HG02870 (cell line): ENCODE measurements at regions not wholly inside any gene's neighbourhood (a gene's known extent, or its start where the extent isn't known, plus 50 kb on each side); places are given as distances from the start of the nearest gene placed in this dataset.

Experiments
- ATAC-seq: cut with Tn5 transposase; IDR thresholded peaks from one replicate; pipeline ENCODE4 v1.9.1; 2021; ENCODE audit warnings: mild to moderate bottlenecking, moderate library complexity; ENCODE audit not compliant: unreplicated experiment

DNA sequence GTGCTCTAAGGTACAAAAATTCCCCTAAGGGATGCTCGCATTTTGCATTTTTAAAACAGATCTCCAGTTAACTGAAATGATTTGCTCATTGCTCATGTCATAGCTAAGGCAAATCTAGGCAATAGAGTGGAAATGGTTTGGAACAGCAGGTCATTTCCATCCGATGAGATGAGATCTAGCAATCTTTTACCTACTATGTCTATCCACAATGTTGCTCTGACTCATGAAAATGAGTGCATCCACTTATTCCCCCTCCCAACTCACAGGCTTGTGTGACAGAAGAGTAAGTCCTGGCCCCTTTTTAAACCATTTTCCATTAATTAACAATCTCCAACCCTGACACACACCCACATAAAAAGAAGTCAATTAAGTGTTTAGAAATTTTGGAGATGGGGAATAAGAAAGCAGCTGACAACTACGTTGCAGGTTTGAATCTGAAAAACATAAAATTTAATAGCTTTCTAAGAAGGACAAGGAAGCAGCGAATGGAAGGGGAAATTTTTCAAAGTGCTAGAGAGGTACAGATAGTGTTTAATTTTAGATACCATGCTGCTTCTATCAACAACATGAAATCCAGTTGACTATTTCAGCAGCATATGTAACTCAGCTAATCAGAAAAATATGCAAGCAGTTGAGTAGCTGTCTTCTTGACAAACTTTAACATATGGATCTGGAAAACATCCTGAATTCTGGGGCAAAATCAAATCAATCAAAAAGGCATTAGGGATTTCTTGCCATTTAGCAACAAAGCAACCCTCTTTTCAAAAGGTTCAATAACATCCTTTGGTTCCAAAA, 112.0 kb downstream of the TMCO5A start:
- ATAC-seq = no peak

DNA sequence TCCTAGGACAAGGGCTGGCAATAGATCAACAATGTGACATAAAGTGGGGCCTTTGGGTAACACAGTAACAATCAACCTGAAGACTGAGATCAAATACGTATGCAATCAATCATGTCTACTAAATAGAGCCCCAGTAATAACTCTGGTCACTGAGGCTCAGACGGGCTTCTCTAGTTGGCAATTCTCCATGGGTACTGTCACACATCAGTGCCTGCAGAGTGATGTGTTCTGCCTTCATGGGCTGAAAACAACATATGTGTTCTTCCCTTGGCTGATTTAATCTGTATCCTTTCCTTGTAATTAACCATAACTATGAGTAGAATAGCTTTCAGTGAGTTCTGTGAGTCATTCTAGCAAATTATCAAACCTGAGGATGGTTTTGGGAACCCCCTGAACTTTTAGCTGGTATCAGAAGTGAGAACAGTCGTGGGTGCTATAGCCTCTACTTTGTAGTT, 113.6 kb downstream of the TMCO5A start:
- peak; percentile 77 for ATAC-seq

DNA sequence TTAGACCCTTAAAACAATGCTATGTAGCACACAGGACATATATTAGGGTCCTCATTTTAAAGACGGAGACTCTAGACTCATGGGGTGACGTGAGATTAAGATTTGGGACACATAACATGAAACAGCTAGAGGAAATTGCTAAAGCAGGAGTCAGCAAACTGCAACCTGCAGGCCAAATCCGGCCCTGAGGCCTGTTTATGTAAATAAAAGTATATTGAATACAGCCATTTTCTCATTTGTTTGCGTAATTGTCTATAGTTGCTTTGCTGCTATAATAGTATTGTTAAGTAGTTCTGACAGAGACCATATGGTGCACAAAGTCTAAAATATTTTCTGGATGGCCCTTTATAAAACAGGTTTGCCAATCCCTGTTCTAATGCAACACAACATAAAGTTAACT, 115.5 kb downstream of the TMCO5A start:
- no peak for ATAC-seq

DNA sequence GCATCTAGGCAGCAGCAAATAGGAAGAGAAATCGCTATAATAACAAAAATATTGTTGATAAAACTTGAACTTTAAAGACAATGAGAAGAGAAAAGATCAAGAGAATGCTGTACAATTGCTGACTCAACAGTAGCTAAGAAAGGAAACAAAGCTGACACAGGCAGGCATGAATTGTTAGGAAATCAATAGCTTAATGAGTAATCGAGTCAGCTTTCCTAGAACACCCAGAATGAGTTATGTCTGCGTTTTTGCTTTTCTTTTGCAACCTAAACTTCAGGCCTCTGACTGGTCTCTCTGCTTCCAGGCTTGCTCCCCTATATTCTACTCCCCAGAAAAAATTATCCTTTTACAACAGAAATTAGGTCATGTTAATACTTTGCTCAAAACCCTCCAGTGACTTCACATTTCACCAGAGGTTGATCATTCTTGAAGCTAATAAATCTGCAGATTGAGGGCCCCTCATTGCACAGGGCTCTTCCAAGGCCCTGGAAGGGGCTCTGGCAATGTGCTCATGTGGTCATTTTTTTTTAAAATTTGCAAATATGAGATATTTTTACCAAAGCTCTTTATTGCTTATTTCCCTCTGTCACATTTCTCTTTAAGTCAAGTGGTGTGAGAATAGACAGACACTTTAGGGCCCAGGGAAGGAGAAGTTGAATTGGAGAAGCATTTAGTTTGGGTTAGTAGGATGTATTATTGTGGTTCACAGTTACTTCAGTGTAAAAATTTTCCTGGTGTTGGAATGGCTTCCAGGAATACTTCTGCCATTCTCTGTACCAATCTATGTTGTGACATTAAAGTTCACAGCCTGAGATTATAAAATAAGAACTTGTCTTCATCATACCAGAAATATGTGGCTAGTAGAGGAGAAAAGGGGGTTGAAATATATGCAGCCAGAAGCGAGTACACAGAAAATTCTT, 116.3 kb downstream of the TMCO5A start:
- ATAC-seq = no peak

DNA sequence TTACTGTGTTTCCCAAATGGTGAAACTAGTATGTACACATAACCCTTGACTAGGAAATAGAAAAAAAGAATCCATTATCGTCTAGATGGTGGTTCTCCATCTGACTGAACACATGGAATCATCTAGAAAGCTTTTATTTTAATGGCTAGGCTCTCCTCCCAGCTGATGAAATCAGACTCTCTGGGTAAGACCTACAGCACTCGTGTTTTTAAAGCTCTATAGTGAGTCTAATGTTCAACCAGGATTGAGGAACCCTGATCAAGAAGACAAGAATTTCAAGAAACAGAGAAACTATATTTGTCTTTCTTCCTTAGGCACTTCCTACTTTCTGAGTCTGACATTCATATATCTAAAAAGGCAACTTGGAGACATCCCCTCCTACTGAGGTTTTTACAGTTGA, 118.8 kb downstream of the TMCO5A start:
- ATAC-seq = no peak

DNA sequence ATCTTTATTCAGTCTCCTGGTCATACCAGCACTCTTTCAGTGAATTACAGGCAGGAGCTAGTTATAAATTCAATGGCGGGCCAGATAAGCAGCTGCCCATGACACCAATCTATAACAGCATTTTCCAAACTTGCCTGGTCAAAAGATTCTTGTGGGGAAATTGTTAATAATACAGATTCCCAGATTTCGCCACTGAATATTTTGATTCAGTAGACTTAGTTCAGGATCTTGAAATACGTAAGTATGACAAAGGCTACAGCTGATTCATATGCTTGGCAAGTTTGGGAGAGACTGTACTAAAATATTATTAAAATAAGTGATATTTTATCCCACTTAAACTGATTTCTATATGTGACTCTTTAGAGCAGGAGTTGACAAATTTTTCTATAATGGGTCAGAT, 119.3 kb downstream of the TMCO5A start:
- no peak for ATAC-seq

DNA sequence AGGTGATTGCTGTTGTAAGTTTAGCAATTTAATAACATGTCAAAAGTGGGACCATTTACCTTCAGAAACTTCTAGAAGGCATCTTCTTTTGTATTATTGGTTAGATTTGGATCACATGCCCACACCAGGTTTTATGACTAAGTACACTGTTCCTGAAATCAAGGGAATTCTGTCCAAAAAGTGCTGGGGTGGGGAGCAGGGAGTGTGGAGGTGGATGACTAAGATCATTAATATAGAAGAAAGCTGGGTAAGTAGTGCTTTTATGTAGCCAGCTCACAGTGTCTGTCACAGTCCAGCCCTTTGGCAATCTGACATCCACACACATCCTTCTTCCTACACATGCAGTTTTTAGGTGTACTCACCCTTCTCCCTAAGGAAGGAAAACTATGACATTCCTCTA, 120.0 kb downstream of the TMCO5A start:
- no peak for ATAC-seq

DNA sequence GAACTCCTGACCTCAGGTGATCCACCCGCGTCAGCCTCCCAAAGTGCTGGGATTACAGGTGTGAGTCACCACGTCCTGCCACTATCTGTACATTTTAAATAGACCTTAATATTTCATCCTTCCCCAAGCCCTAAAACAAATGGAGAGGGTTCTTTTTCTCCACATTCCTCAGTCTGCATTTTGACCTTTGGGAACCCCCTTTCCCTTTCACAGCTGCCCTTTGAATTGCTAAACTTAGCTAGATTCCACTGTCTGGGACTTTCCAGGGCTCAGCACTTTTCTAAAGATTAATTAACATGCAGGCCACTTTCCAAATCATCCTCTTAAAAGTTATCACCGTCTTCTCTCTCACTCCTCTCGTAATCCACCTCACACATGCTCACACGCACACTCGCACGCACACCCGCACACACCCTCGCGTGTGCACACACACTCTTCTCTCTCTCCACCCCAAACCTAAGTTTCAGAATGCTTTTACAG, 124.2 kb downstream of the TMCO5A start:
- no peak for ATAC-seq

DNA sequence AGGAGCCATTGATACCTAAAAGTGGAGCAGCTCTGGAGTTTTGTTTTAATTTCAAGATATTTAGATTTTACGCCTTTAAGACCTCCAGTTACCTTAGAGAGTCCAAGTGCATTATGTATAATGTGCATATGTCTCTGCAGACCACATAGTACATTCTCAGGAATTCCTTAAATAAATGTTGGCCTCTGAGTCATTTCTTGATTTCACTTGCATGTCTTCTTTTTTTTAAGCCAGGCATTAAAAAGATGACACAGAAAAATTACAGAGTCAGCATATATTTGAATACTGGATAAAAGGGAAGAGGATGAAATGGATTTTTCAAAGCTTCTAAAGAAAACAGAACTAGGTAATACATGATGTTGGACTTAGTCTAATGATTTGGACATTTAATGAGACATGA, 125.2 kb downstream of the TMCO5A start:
- no peak for ATAC-seq

DNA sequence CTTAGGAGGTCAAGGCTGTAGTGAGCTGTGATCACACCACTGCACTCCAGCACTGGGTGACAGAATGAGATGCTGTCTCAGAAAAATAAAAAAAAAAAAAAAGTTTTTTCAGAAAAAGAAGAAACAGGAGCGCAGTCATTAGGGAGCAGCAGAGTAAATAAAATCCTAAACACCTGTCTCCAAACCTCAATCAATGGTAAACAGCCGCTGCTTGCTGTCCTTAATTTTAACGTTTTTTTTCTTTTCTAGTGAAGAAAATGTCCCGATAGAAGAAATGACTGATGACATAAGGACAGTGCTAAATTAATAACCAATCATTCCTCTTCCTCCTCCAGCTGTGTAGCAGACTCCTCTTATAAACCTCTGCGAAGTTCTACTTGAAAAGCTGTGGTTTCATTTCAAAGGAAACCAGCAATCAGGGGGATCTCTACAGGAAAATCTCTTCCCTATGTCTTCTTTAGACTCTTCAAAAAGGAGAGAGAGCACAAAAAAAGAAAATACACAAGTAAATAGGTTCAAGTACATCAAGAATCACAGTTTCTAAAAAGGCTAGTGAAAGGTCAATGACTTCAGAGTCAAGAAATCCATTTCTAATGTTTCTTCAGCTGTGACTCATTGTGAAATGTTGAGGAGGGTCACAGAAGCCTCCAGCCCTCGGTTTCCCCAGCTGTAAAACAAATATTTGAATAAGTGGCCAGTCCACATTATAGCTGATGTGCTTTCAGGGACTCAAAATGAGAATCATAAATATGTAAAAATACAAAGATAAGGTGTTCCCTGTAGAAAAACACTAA, 127.6 kb downstream of the TMCO5A start:
- ATAC-seq = no peak

DNA sequence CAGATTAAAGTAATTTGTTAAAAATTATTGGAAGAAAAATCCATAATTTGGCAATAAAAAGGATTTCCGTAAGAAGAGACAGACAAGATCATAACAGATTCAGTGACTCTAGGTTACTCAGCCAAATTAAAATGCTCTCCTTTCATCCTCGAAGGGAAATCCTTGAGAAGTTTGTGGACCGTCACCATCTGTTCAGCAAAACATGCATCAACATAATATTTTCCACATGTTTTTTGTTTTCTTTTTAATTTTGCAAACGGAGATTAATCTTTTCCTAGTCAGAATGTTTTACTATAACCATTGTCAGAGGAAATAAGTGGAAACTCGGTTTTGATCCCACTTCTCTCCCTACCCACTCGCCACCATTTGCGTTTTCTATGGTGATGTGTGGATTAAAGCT, 128.3 kb downstream of the TMCO5A start:
- no peak for ATAC-seq

DNA sequence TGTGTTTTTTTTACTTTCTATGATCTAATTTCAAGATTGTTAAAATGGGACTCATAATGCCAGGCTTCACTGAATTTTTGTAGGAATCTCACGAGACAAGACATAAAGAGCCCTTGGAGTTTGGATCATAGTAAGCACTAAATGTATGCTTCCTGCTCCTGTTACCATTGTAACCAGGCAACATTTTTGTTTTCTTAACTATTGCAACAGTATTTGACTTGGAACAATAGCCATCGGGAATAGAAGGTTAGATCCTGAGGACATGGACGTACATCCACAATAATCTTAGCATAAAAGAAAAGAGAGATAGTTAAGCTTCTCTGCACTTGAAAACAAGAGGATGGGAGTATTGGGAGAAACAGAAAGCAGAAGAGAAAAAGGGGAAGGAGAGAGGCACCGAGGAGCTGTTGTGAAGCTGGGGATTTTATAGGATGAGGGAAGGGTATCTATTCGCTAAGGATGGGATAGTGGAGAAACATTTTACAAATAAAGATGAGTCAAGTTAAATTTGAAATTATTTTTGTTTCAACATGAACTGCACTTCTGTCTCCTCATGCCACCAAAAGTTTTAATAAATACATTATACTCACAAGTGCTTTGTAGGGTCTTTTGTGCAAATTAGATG, 131.4 kb downstream of the TMCO5A start:
- no peak for ATAC-seq

DNA sequence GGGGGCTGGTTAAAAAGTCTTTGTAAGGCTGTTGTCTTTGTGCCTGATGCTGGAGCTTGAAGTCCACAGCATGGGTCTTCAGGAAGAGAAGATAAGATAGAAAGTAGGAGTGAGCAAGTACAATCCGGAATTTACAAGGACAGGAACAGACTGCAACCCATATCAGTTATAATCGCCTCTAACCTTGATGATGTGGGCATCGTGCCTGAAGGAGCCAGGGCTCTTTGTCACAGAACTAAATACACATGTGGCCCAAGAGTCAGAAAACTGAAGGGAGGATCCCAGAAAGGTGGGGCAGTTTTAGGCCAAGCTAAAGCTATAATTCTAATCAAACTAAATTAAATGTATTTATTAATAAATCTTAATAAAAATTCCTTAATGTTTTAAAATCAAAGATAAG, 132.2 kb downstream of the TMCO5A start:
- no peak for ATAC-seq

DNA sequence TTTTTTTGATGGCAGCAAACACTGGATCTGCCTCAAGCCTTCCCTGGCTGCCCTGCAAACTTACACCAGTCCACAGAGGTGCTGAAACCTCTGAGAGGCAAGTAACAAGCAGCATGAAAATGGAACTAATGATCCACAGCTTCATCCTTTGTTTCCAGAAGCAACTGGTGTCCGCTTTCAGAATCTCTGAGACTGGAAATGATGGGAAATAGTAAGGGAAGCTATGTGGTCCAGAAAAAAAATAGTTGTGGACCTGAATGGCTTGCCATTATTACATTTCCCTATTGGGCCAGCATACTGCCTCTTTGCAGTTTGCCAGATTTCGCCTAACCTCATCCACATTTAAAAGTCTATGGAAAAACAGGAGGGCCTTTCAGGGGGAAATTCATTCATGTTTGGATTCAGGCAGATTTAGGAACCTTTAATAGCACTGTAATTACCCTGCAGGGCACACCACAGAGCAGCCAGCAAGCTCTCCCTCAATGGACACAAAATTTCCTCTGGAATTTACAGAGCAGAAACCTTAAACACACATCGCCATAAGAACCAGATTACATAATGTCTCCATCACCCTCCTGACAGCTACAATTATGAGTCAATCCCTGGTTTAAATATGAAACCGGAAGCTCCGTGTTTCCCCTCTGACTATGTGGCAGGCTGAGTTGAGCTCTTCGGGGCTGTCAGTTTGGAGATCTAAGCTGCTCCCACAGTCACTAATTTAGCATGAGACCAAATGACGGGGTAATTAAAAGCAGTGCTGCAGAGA, 134.4 kb downstream of the TMCO5A start:
- ATAC-seq = peak; percentile 88

DNA sequence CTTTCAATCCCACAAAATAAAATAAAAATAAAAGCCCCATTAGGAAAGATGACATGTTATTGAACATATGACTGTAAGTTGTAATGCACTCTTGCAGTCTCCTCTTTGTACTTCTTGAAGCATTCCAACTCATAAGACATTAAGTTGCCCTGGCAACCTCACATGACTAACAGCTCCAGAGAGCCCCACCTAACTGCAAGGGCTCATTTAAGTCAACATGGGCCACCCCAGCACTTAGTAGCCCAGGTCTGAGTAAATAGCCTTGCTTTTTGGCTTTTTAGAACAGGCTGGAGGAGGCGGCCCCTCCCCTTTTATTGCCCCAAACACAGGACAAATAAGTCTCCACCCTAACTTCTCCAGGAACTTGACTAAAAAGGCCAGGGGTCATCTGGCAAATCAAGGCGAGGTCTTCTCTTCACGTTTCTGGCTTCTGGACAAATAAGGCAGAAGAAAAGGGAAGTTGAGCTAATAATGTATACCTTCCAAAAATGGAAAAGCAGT, 135.1 kb downstream of the TMCO5A start:
- no peak for ATAC-seq

DNA sequence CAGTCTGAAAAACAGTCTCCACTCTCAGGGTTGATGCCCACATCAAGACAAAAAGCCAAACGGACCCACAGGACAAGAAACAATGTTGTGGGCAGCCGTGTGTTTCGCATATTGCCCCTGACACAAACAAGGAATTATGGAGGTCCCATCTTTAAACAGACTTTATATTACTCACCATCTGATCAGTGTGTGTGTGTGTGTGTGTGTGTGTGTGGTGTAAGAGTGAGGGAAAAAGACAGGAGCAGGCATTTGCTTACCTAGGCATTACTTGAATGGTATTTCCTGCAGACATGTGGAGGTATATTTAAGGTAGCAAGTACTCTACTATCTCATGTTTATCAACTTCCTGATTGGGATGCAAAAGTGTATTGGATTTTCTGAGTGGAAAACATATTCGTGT, 136.3 kb downstream of the TMCO5A start:
- ATAC-seq = no peak

DNA sequence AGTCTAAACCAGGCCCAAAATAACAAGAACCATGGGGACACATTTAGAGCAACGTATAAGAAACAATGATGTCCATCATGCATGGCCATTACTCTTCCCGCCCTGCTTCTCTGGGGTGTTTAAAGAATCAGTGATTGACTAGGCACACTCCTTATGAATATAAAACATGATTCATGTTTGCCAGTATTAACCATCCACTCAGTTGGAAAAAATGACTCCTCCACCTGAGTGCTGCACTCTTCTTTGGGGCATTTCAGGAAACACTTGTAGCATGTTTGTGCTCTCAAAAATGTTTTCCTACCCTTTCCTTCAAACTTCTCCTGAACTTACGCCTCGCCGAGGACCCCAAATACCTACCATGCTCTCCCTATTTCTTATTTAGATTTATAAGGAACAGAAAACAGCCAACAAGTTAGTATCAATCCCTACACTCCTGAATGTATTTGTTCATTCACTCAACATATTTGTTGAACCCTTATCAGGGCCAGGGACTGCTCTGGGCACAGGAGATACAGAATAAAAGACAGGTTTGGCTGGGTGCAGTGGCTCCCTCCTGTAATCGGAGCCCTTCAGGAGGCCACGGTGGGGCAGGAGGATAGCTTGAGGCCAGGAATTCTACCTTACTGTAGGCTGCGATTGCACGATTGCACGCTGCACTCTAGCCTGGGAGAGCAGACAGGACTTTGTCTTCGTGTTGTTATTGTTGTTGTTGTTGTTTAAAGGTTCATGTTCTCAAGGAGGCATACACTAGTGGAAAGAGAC, 137.0 kb downstream of the TMCO5A start:
- no peak for ATAC-seq

DNA sequence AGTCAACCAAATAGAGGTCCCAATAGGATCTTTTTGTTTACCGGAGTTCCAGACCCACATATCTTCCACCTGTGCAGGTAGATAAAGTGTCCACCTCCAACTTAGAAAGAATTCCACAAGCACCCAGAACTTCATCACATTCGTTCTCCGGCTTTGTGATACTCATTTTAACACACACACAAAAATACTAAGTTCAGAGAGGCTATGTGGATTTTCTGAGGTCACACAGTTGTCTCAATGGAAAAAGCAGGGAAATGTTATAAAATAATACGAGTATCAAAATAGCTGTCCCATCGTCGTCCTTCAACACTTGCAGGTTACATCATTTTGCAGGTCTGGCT, 137.5 kb downstream of the TMCO5A start:
- ATAC-seq = no peak
